GM19397 (cell line): ENCODE measurements at regions not wholly inside any gene's neighbourhood (a gene's known extent, or its start where the extent isn't known, plus 50 kb on each side); places are given as distances from the start of the nearest gene placed in this dataset.

ENCODE experiments used
- ATAC-seq: cut with Tn5 transposase; IDR thresholded peaks from one replicate; pipeline ENCODE4 v1.9.1; 2021; ENCODE audit warnings: mild to moderate bottlenecking, moderate library complexity; ENCODE audit not compliant: unreplicated experiment

DNA sequence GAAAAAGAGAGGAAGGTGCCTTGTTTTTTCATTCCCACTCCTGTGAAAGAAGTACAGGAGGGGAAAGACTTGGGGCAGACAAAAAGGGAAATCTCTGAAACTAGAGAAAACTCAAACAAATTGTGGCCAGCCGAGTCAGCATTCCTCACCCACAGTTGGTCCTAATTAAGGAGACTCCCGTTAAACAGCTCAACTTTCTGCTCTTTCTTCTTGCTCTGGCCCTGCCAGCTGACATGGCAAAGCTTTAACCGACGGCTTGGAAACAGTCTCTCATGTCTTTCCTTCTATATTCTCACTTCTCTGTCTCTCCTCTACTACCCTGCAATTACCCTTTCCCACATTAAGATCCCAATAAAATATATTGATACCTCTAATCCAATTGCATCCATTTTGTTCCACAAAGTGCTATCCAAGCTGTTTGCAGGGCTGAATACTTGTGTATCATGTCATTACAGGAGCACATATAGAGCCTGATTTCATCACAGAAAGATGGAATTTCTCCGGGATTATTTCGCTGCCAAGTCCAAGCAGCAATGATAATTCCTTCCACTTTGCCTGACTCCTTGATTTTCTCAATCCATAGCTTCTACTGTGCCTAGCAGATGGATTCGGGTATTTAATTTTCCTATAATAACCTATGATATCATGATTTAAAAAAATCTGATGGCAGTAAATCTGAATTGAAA is 65.4 kb upstream of the IPO9 start:
- ATAC-seq = no peak

GRCh38 chr1:201764166-201764565 is 64.8 kb upstream of the IPO9 start:
- ATAC-seq = no peak

DNA sequence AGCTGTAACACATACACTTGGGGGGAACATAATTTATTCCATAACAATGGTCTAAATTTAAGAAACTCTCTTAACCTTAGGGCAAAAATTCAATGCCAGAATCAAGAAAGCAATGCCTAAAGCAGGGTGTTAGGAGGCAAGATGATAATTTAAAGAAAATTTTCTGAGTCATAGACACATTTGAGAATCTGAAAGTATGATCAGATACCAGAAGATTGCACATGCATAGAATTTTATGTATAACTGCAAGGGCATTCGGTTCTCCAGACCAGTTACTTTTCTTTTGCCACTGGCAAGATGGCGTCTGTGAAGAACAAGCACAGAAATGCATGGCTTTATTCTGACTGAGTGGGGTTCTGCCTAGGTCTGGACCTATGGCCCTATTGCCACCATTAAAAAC is 64.4 kb upstream of the IPO9 start:
- no peak for ATAC-seq

DNA sequence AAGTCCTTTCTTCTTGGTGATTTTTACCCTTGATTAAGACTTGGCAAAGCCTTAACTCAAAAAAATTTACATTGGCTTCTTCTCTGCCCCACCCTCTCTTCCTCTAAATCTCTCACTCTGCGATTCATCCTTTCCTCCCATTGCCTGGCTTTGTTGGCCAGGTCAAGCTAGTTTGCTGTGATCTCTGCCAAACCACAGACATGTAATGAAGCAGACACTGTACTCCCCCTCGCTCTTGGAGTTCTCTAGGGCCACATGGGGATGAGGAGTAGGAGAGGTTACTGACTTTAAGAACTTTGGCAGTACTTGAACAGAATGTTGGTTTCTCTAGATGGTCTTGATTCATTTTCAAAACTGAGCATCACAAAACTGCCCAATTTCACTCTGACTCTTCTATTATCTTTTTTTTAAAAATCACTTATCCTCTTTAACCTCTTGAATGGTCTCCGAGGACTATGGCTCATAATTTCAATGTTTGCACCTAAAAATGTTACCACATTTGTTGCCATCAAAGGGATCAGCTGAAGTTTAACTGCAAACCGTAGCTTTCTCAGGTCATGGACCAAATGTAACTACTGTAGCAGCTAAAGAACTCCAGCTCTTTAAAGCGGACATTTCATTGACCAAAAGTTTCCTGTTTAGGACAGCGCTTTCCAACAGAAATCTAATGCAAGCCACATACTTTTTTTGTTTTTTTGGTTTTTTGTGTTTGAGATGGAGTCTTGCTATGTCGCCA is 62.7 kb upstream of the IPO9 start:
- no peak for ATAC-seq

GRCh38 chr1:201767339-201767738 is 61.6 kb upstream of the IPO9 start:
- no peak for ATAC-seq

GRCh38 chr1:201769072-201769471 is 59.9 kb upstream of the IPO9 start:
- ATAC-seq = no peak

DNA sequence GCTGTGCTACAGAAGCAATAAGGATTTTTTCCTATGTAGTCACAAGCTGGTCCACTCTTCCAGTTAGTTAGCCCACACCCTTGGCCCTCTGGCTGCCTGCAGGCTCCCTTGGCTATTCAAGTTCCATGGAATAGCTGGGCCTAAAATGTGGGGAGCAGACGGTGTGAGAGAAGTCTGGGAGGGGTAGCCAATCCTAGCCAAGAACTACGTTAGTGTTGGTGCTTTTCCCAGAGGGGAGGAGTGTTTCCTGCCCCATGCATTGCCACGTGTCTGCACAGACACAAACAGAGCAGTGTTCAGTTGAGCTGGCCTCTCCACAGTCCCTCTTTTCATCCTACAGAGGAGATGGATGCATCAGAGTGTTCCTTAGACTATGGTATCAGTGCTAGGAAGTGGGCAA is 59.0 kb upstream of the IPO9 start:
- no peak for ATAC-seq

DNA sequence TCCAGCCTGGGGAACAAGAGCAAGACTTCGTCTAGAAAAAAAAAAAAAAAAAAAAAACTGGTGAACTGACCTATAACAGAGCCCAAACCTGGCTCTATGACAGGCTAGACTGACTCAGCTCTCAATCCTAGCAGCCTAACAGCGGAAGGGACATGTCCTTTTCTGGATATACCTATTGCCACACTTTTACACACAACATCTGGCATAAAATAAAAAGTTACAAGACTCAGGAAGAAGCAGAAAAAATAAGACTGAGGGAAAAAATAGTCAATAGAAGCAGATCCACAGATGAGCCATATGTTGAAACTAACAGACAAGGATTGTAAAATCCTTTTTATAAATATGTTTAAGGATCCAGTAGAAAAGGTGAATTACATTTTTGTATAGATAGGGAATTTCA is 57.5 kb upstream of the IPO9 start:
- no peak for ATAC-seq

GRCh38 chr1:201772178-201772577 is 56.8 kb upstream of the IPO9 start:
- ATAC-seq = no peak

GRCh38 chr1:201773764-201774163 is 55.2 kb upstream of the IPO9 start:
- no peak for ATAC-seq

DNA sequence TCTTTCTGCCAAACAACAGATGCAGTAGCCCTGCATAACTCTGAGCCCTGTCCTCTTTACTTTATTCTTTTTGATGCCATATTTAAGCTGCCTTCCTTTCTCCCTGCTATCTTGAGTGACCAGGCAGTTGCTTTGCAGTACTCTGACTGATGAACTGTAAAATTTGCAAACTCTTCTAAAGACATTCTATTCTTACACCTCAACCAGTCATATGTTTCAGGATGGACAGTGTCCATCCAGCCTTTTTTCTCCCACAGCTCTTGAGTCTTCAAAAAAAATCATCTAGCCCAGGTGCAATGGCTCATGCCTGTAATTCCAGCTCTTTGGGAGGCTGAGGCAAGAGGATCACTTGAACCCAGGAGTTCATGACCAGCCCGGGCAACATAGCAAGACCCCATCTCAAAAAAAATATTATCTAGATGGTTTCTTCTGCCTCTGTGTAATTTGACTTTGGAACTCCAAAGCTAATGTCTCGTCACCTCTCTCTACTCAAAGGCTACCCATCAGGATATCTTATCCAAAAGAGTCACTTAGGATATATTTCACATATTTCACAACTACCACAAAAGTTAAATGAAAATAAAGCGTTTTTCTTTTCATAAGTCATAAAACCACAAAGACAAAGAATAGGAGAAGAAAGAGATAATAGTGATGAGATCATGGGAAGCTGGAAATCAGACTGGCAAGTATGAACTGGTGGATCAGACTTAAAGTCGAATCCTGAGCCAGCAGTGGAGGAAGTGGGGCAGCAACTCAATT is 54.6 kb upstream of the IPO9 start:
- no peak for ATAC-seq

- ATAC-seq = no peak
Measured at GRCh38 chr1:201774983-201775344, 54.0 kb upstream of the IPO9 start.

DNA sequence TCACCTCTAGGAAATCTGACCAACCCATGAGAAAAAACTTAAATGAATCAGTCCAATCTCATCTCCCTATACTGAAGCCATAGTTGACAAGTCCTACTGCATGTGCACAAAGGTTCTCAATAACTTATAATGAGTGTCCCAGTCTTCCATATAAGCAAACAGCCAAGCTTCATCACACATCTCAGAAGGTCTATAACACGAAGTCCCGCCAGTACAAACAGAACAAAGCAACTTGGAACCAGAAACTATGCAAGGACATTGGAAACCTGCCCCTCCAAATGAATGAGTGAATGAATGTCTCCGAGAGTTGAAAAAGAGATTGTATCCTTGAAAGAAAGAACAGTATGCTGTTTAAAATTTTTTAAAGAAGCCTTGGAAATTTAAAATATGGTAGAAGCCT is 53.6 kb upstream of the IPO9 start:
- ATAC-seq = no peak

- no peak for ATAC-seq
Measured at GRCh38 chr1:201778279-201779065, 50.5 kb upstream of the IPO9 start.
